Osteoblast (primary cell): ENCODE measurements at regions not wholly inside any gene's neighbourhood (a gene's known extent, or its start where the extent isn't known, plus 50 kb on each side); places are given as distances from the start of the nearest gene placed in this dataset.

Source experiments
- DNase-seq: peaks from one replicate; pipeline ENCODE4 v3.0.0; 2011; ENCODE audit warnings: low spot score, mixed read lengths; ENCODE audit not compliant: insufficient read length; ENCODE audit errors: missing footprints
- H2AFZ ChIP-seq: 2 replicates; pipeline ENCODE4 v1.6.0; 2011; ENCODE audit warnings: mild to moderate bottlenecking, low read length
- H3K27ac ChIP-seq: 2 replicates; pipeline ENCODE4 v1.5.1; 2011; ENCODE audit warnings: mild to moderate bottlenecking, low read depth, low read length, moderate library complexity
- H3K27me3 ChIP-seq: 2 replicates; pipeline ENCODE4 v1.6.0; 2012; ENCODE audit warnings: mild to moderate bottlenecking, control low read depth, inconsistent platforms, low read length, moderate library complexity; ENCODE audit not compliant: insufficient read depth
- H3K36me3 ChIP-seq: 2 replicates; pipeline ENCODE4 v1.5.1; 2011; ENCODE audit warnings: mild to moderate bottlenecking, low read length, control low read depth, moderate library complexity; ENCODE audit not compliant: insufficient read depth
- H3K4me1 ChIP-seq: 2 replicates; pipeline ENCODE4 v1.5.1; 2011; ENCODE audit warnings: mild to moderate bottlenecking, low read length, control low read depth, moderate library complexity; ENCODE audit not compliant: insufficient read depth
- H3K4me2 ChIP-seq: 2 replicates; pipeline ENCODE4 v1.6.0; 2011; ENCODE audit warnings: mild to moderate bottlenecking, low read length; ENCODE audit not compliant: insufficient read depth
- H3K4me3 ChIP-seq: fragments of 200-600 bp; sonication (generic); 3 replicates; pipeline ENCODE4 v1.5.1; 2012; ENCODE audit warnings: mild to moderate bottlenecking, low read length, inconsistent platforms; ENCODE audit not compliant: insufficient read depth
- H3K79me2 ChIP-seq: 2 replicates; pipeline ENCODE4 v1.6.0; 2012; ENCODE audit warnings: mild to moderate bottlenecking, low read length, control low read depth, inconsistent platforms; ENCODE audit not compliant: insufficient read depth
- H3K9me3 ChIP-seq: 2 replicates; pipeline ENCODE4 v1.5.1; 2011; ENCODE audit warnings: low read depth, low read length, control low read depth
- H4K20me1 ChIP-seq: 2 replicates; pipeline ENCODE4 v1.6.0; 2012; ENCODE audit warnings: mild to moderate bottlenecking, low read length, control low read depth; ENCODE audit not compliant: insufficient read depth
- TF ChIP-seq, protein P1 (sequence below): IDR thresholded peaks from 2 replicates; pipeline ENCODE4 v1.5.1; 2011; ENCODE audit warnings: mild to moderate bottlenecking, low read depth, low read length, moderate library complexity; ENCODE audit errors: extremely low read depth

DNA sequence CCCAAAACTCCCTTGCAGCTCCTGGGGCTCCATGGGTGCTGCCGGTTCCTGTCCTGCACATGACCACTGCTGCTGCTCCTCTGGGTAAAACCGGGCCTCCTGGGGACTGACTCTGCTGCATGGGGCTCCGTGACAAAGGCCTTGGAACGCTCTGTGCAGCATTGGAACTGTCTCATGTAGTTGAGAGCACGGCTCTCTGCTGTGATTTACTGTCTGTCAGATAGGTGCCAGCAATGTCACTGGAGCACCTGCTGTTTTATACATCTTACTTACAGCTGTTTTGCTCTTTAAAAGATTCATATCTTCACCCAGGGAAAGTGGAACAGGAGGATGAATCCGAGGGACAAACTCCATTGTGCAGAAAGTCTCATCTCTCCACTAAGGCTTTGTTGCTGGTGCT lies 138.1 kb downstream of the YIPF5 start:
- Histone ChIP-seq H3K36me3 (no peaks in the 10 kb centered on the region), H3K79me2 (no peaks in the 10 kb centered on the region), H3K9me3 (no peaks in the 10 kb centered on the region), H4K20me1 (no peaks in the 10 kb centered on the region), H3K27ac (no peak overlapping the region), H3K4me2 (no peak overlapping the region), H3K4me1 (peaks cover 30% of the 10 kb centered on the region), H3K27me3 (no peaks in the 10 kb centered on the region), H2AFZ (no peak overlapping the region), H3K4me3 (no peak overlapping the region)
- no peak for DNase-seq
- TF ChIP-seq, protein P1, sequence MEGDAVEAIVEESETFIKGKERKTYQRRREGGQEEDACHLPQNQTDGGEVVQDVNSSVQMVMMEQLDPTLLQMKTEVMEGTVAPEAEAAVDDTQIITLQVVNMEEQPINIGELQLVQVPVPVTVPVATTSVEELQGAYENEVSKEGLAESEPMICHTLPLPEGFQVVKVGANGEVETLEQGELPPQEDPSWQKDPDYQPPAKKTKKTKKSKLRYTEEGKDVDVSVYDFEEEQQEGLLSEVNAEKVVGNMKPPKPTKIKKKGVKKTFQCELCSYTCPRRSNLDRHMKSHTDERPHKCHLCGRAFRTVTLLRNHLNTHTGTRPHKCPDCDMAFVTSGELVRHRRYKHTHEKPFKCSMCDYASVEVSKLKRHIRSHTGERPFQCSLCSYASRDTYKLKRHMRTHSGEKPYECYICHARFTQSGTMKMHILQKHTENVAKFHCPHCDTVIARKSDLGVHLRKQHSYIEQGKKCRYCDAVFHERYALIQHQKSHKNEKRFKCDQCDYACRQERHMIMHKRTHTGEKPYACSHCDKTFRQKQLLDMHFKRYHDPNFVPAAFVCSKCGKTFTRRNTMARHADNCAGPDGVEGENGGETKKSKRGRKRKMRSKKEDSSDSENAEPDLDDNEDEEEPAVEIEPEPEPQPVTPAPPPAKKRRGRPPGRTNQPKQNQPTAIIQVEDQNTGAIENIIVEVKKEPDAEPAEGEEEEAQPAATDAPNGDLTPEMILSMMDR, result no peak

DNA sequence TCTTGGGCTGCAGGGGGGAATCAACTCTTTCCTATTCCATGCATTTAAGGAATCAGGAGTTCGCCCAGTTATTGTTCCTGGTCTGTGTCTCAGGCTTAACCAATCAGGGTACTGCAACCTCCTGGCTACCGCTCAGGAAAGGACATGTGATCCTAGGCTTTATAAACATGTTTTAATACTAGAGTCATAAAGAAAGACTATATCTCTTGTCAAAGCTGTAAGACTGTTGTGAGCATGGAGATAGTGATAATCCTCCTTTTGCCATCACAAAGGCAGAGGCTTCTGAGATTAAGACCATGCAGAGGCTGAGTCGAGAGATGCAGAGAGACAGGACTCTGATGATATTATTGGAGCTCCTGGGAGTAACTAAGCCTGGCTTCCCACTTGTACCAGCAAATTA lies 137.0 kb downstream of the YIPF5 start:
- no peak for DNase-seq
- Histone ChIP-seq H3K27me3 (no peaks in the 10 kb centered on the region), H3K4me3 (no peak overlapping the region), H3K9me3 (no peaks in the 10 kb centered on the region), H2AFZ (peak overlapping the region; percentile 22), H3K27ac (no peak overlapping the region), H3K36me3 (no peaks in the 10 kb centered on the region), H3K4me2 (no peak overlapping the region), H4K20me1 (no peaks in the 10 kb centered on the region), H3K4me1 (peaks cover 23% of the 10 kb centered on the region), H3K79me2 (no peaks in the 10 kb centered on the region)
- TF ChIP-seq, protein P1, result no peak

DNA sequence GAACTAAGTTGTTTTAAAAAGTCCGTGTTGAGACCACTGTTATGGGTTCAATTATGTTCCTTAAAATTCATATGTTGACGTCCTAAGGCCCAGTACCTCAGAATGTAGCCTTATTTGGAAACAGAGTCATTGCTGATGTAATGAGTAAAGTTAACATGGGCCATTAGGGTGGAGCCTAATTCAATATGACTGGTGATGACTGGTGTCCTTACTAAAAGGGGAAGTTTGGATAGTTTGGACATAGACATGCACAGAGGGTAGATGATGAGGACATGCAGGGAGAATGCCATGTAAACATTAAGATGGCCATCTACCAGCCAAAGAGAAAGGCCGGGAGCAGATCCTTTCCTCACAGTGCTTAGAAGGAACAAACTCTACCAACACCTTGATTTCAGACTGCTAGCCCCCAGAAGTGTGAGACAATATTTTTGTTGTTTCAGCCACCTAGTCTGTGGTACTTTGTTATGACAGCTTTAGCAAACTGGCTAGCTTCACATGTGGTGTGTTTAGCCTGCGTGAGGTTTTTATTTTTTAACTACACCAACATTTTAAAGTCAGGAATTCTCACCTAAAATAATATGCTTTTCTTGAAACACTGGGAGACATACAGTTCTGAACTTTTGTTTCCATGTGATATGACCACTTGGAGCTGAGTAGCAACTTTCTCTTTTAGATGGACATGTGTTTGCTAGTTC lies 135.3 kb downstream of the YIPF5 start:
- Histone ChIP-seq H3K4me1 (peaks cover 21% of the 10 kb centered on the region), H4K20me1 (no peaks in the 10 kb centered on the region), H3K4me2 (no peak overlapping the region), H3K79me2 (no peaks in the 10 kb centered on the region), H3K36me3 (no peaks in the 10 kb centered on the region), H2AFZ (peak overlapping the region; percentile 64), H3K27me3 (no peaks in the 10 kb centered on the region), H3K9me3 (no peaks in the 10 kb centered on the region), H3K4me3 (no peak overlapping the region), H3K27ac (peak overlapping the region; percentile 62)
- DNase-seq, result peak; percentile 73
- TF ChIP-seq, protein P1, result no peak

DNA sequence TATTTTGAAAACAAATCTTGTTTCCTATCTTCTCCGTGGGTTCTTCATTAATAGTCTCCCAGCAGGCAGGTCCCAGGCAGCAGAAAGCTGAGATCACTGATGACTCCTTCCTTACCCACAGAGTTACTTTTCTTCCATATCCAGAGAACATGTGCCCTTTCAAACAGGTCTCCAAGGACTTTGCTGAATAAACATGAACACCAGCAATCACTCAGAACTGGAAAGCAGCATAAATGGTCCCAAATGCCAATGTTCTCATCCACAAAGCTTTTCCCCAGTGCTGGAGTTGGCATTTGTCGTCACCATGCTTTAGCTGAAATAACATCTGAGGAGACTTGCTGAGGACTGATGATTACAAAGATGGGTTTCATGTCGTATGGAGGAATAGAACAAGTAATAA lies 134.0 kb downstream of the YIPF5 start:
- TF ChIP-seq, protein P1, result no peak
- Histone ChIP-seq H3K36me3 (no peaks in the 10 kb centered on the region), H3K9me3 (no peaks in the 10 kb centered on the region), H3K27ac (peak overlapping the region; percentile 62), H3K4me2 (peak overlapping the region; percentile 9), H3K4me1 (peaks cover 21% of the 10 kb centered on the region), H3K27me3 (no peaks in the 10 kb centered on the region), H3K79me2 (no peaks in the 10 kb centered on the region), H3K4me3 (no peak overlapping the region), H2AFZ (peak overlapping the region; percentile 75), H4K20me1 (no peaks in the 10 kb centered on the region)
- peak; percentile 49 for DNase-seq
